HG03342 (cell line): ENCODE measurements at regions not wholly inside any gene's neighbourhood (a gene's known extent, or its start where the extent isn't known, plus 50 kb on each side); places are given as distances from the start of the nearest gene placed in this dataset.

Experiments
- ATAC-seq: cut with Tn5 transposase; IDR thresholded peaks from one replicate; pipeline ENCODE4 v1.9.1; 2021; ENCODE audit warnings: mild to moderate bottlenecking, moderate library complexity; ENCODE audit not compliant: unreplicated experiment

DNA sequence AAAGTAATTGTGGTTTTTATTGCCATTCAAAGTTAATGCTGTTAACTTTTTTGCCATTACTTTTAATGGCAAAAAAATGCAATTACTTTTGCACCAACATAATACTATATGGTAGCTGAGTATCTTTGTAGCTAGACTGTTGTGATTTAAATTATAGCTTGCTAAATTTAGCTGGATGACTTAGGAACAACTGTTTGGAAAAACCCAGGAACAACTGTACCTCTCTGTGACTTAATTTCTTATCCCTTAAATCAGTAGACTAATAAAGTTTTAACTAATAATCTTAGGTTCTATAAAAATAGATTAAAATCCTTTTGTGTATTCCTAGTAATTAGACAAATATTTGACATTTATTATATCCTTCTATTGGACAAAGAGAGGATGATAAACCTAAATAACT lies 268.2 kb downstream of the TENT5A start:
- no peak for ATAC-seq

GRCh38 chr6:81480139-81480538 lies 272.3 kb downstream of the TENT5A start:
- no peak for ATAC-seq

DNA sequence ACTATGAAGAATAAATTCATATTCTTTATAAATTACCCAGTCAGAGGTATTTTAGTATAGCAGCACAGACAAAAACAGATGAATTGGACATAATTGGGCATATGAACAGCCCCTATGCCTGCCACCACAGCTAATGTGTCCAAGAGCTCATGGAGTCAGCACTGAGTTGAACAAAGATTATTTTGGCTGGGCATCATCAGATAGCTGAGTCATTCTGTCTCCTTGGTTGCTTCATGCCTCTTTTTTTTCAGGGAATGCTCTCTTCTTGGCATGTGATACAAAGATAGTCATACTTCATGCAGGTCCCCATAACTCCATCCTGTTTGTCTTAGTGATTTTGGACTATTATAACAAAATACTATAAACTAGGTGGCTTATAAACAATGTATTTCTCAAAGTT lies 275.6 kb downstream of the TENT5A start:
- no peak for ATAC-seq

GRCh38 chr6:81475646-81476045 lies 276.8 kb downstream of the TENT5A start:
- ATAC-seq = no peak

DNA sequence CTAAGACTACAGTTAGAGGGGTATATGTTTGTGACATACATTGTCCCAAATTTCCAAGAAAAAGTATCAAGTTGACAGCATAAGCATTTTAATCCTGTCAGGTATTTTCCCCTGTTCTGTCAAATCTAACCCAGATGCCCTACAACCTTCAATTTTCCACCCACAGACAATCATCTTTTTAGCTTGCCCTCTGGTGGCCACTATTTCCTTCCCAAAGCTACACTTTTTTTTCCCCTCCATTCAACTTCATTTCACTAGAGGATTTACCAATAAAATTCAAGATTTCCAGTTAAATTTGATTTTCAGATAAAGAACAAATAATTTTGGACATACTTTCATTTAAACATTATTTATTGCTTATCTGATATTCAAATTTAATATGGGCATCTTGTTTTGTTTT lies 286.6 kb downstream of the TENT5A start:
- ATAC-seq = no peak

DNA sequence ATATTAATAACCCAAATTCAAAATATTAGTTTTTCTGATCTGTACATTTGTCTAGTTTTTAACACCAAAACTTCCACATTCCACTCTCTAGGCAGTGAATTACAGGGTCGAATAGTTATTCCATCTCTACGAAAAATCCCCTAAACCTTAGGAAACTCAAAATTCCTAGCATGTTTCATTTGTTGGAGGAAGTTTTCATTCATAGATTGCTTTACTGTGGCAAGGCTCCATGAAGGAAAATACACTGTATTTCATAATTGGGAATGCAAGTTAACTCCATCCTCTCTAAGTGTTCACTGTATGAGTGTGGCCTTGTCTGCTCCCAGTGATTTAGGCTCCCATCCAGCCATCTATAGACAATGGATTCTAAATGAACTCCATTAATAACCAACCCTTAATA lies 296.1 kb downstream of the TENT5A start:
- no peak for ATAC-seq

GRCh38 chr6:81455641-81456040 lies 296.8 kb downstream of the TENT5A start:
- no peak for ATAC-seq

- ATAC-seq = peak; percentile 89
These were observed 300.7 kb downstream of the TENT5A start for GRCh38 chr6:81451787-81452186.

GRCh38 chr6:81450180-81450579 lies 302.3 kb downstream of the TENT5A start:
- ATAC-seq = no peak

- no peak for ATAC-seq
These were observed 306.0 kb downstream of the TENT5A start for GRCh38 chr6:81446509-81446908.

DNA sequence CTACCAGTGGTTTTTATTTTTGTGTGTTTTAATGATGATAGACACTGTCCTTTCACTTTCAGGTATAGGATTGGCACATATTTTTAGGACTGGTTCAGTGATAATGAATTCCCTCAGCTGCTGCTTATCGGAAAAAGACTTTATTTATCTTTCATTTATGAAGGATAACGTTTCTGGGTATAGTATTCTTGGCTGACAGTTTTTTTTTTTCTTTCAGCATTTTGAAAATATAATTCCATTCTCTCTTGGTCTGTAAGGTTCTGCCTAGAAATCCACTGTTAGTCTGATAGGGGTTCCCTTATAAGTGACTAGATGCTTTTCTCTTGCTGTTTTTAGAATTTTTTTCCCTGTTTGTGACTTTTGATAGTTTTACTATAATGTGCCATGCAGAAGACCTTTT lies 313.1 kb downstream of the TENT5A start:
- ATAC-seq = no peak

GRCh38 chr6:81436990-81437389 lies 315.5 kb downstream of the TENT5A start:
- no peak for ATAC-seq

- ATAC-seq = no peak
These were observed 339.2 kb downstream of the TENT5A start for GRCh38 chr6:81413306-81413705.

GRCh38 chr6:81401970-81402690 lies 350.4 kb downstream of the TENT5A start:
- ATAC-seq = no peak

- ATAC-seq = no peak
These were observed 355.6 kb downstream of the TENT5A start for GRCh38 chr6:81396916-81397315.

GRCh38 chr6:81387163-81387562 lies 365.3 kb downstream of the TENT5A start:
- ATAC-seq = no peak

DNA sequence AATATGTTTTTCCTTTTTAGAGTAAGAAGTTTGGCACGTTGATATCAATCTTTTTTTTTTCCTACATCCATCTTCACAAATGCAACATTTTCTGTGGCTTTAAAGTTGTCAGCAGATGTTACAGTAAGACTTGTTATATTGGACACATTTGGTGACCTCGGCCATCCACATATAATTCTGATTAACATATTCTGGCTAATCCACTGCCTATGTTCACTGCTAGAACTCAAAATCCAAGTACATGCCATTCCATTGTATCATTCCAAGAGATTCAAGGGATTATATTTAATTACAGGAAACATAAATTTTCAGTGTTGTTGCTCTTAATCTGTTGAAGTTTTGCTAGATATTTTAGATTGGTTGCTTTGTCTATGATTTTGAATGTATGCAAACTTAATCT lies 367.6 kb downstream of the TENT5A start:
- no peak for ATAC-seq

DNA sequence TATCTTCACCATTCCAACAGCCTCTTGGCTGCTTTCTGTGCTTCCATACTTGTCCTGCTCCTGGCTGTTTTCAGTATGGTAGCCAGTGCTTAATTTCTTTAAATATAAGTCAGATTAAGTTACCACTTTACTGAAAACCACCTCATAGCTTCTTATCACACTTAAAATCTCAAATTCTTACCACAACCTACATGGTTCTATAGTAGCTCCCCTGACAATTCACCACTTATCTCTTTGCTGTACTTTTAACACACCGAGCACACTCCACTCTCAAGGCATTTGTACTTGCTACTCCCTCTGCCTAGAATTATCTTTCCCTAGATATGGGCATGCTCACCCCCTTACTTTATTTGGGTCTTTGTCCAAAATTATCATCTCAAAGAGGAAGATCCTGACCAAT lies 369.0 kb downstream of the TENT5A start:
- ATAC-seq = no peak

DNA sequence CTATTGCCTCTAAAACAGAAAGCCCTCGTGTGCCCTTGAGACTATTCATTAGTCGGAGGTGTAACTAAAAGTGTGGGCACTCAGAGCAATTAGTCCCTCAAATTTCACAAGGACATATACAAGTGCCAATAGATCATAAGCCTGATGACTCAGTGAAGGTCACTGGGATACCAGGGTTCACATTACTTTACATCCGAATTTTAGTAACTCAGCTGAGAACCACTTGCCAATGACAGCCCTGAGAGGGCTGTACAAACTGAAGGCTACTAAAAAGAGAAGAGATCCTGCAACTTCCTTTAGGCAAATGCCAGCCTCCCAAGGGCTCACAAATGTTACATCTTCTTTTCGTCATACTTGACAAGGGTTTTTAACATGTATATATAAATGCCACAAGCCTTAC lies 369.6 kb downstream of the TENT5A start:
- no peak for ATAC-seq

GRCh38 chr6:81381382-81381916 lies 371.0 kb downstream of the TENT5A start:
- no peak for ATAC-seq

DNA sequence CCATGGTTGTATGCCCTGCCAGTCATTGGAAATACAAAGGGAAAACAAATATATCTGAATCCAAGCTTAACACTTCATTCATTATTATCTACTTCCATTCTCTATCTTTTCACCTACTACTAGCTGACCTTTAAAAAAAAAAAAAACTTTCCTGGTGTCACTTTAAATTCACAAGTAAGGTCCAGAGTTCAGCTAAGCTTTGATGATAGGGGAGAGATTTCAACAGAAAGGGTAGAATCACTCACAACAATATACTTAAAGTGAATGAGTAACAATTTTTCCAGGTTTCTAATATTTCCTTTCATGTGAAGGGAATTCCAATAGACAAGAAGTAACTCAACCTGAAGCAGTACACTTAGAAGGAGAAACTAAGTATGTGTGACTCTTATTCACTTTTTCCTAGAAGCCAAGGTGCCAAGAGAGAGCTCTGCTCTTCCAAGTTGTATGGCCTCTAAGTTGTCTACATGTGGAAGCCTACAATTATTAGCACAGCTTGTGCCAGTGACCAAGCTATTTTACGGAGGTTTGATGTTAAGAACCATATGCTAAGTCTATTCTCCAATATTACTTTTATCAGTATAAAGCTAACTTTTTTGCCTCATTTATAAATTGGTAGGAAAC lies 371.7 kb downstream of the TENT5A start:
- ATAC-seq = no peak

GRCh38 chr6:81376745-81377144 lies 375.7 kb downstream of the TENT5A start:
- no peak for ATAC-seq

DNA sequence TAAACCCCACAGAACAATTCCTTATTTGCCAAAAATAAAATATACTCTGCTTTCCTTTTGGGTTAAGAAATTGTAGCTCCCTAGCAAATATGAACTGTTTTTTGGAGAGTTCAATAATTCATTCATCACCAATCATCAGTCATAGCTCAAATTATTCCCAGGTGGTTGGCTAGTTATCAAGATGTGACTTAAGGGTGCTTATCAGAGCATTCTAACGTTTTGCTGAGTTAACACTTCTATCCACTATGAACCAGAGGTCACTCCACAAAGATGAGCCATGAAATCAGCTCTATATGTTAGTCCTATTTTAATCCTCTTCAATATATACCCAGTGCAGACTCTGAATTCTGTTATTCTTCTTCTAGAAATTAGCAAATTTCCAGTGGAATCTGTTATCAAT lies 379.1 kb downstream of the TENT5A start:
- no peak for ATAC-seq
